NCI-H2196 treated with DMSO at 0.1 percent for 48 hours (cell line): ENCODE measurements at regions not wholly inside any gene's neighbourhood (a gene's known extent, or its start where the extent isn't known, plus 50 kb on each side); places are given as distances from the start of the nearest gene placed in this dataset.
"Not testable (repeated sequence)": the region's sequence is repeated elsewhere in the genome, so short reads cannot be mapped to it uniquely, and the experiment has no call there.

Experiments used
- DNase-seq: peaks from one replicate; lab custom pipeline; 2025; ENCODE audit not compliant: unreplicated experiment; lab: John Stamatoyannopoulos, UW

GRCh38 chr13:64165826-64166225 lies 2750.2 kb upstream of the PCDH20 start:
- DNase-seq: no peak

- no peak for DNase-seq
These were observed 2748.8 kb upstream of the PCDH20 start for GRCh38 chr13:64164435-64164834.

GRCh38 chr13:64160479-64160878 lies 2744.8 kb upstream of the PCDH20 start:
- DNase-seq: no peak

- DNase-seq: no peak
These were observed 2743.3 kb upstream of the PCDH20 start for GRCh38 chr13:64158908-64159307.

DNA sequence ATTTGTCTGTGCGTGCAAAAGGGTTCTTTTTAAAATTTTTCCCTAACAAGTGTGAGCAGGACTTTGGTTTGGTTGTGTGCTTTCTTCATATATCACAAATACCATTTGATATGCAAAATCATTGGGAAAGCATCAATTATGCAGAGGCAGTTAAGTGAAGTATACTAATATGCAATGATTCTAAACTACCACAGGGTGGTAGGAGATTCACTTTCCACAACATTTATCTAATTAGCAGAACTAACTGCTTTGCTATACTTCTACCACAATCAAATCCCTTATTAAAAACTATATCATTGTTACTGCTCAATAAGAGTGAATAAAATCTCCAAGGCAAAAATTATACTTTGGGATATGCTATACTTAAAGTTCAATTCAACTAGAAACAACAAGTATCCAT lies 2738.9 kb upstream of the PCDH20 start:
- DNase-seq: no peak

DNA sequence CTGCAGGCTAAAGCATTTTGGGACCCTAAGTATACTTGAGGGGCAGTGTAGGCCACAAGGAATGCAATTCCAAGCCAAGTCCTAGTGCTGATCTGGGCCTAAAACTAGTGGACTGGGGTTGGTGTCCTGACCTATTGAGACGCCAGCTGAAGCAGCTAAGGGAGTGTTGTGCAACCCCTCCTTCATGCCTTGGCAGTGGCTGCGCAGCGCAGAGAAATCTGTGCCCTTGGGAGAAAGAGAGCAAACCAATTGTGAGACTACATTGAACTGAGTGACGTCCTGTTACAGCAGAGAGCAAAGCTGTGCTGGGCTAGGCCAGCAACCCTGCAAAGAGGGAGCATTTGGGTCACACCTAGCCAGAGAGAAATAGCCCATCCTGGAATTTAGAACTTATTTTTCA lies 2715.0 kb upstream of the PCDH20 start:
- DNase-seq: no peak

GRCh38 chr13:64130171-64130570 lies 2714.5 kb upstream of the PCDH20 start:
- no peak for DNase-seq

- DNase-seq: no peak
These were observed 2712.2 kb upstream of the PCDH20 start for GRCh38 chr13:64127856-64128255.

GRCh38 chr13:64127192-64127591 lies 2711.5 kb upstream of the PCDH20 start:
- no peak for DNase-seq

DNA sequence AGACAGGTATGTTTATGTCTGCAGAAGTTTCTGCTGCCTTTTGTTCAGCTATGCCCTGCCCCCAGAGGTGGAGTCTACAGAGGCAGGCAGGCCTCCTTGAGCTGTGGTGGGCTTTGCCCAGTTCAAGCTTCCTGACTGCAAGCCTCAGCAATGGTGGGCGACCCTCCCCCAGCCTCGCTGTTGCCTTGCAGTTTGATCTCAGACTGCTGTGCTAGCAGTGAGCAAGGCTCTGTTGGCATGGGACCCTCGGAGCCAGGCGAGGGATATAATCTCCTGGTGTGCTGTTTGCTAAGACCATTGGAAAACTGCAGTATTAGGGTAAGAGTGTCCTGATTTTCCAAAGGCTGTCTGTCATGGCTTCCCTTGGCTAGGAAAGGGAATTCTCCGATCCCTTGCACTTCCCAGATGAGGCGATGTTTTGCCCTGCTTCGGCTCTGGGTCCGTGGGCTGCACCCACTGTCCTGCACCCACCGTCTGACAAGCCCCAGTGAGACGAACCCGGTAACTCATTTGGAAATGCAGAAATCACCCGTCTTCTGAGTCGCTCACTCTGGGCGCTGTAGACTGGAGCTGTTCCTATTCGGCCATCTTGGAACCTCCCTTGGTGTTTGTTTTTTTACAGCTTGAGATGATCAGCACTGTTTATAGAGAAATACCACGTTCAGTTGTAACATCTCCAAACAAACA lies 2705.5 kb upstream of the PCDH20 start:
- DNase-seq: not testable (repeated sequence)

GRCh38 chr13:64099994-64100393 lies 2684.3 kb upstream of the PCDH20 start:
- no peak for DNase-seq

DNA sequence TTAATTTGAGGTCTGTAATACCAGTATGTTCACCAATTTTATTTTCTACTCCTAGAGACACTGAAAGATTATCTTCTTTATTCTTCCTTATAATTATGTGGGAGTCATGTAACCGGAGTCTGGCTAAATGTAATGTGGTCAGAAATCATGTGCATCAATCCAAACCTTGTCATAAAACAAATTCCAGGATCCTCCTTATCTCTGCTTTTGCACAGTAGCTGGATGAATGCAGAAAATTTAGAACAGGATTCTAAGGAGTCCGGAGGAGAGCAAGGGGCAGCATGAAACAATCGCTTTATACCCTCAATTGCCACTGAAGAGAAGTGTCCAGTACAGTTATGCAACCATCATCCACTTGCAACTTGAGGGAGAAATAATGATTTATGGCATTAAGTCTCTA lies 2674.7 kb upstream of the PCDH20 start:
- no peak for DNase-seq

GRCh38 chr13:64088491-64088890 lies 2672.8 kb upstream of the PCDH20 start:
- DNase-seq: no peak

- no peak for DNase-seq
These were observed 2672.0 kb upstream of the PCDH20 start for GRCh38 chr13:64087624-64088023.

DNA sequence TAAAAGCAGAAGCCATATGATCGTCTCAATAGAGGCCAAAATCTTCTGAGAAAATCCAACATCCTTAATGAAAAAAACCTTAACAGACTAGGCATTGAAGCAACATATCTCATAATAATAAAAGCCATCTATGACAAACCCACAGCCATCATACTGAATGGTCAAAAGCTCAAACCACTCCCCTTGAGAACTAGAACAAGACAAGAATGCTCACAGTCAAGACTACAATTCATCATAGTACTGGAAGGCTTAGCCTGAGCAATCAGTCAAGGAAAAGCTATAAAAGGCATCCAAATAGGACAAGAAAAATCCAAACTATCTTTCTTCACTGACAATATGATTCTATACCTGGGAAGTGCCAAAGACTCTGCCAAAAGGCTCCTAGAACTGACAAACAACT lies 2668.2 kb upstream of the PCDH20 start:
- DNase-seq: no peak

GRCh38 chr13:64083396-64083795 lies 2667.7 kb upstream of the PCDH20 start:
- DNase-seq: no peak

DNA sequence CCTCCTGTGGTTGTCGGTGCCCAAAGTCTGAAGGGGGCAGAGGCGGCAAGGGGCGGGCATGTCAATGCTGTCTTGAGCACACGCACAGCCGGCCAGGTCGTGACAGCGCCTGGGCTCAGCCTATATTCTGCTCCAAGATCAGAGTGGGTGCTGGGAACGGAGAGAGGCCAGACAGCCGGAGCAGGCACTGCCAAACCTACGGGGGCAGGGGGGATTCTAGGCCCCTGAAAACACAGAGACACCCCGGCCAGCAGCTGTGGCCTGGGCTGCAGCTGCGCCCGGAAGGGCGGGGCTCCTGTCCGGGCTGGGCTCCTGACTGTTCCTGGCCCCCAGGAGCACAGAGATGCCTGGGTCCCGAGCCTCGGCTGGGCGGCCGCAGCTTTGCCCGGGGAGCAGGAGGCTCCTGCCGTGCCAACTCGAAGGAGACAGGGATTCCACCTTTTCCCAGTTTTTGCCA lies 2662.9 kb upstream of the PCDH20 start:
- no peak for DNase-seq

DNA sequence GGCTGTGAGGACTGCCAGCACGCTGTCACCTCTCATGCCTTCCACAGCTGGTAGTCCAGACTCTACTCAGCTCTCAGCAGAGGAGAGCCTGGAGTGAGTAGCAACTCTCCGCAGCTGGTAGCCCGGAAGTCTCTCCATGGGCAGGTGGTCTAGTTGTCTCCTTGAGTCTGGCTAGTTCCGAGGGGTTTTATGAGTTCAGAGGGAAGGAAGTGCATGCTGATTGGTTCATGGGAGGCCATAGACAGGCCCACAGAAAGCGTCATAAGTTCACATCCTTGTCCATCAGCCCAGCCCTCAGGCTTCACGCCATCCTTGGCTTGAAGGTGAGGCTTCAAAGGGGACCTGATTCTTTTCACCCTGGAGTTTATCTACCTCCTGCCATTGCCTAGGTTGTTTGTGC lies 2662.4 kb upstream of the PCDH20 start:
- DNase-seq: no peak

DNA sequence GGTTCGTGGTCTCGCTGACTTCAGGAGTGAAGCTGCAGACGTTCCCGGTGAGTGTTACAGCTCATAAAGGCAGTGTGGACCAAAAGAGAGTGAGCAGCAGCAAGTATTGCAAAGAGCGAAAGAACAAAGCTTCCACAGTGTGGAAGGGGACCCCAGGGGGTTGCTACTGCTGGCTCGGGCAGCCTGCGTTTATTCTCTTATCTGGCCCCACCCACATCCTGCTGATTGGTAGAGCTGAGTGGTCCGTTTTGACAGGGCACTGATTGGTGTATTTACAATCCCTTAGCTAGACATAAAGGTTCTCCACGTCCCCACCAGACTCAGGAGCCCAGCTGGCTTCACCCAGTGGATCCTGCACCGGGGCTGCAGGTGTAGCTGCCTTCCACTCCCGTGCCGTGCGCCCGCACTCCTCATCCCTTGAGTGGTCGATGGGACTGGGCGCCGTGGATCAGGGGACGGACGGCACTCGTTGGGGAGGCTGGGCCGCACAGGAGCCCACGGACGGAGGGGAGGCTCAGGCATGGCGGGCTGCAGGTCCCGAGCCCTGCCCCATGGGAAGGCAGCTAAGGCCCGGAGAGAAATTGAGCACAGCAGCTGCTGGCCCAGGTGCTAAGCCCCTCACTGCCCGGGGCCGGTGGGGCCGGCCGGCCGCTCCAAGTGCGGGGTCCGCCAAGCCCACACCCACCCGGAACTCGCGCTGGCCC lies 2661.6 kb upstream of the PCDH20 start:
- DNase-seq: not testable (repeated sequence)

GRCh38 chr13:64075543-64076271 lies 2660.1 kb upstream of the PCDH20 start:
- no peak for DNase-seq

- DNase-seq: no peak
These were observed 2659.4 kb upstream of the PCDH20 start for GRCh38 chr13:64074971-64075474.

- DNase-seq: no peak
These were observed 2657.6 kb upstream of the PCDH20 start for GRCh38 chr13:64073203-64073602.
